ENCODE measurements at regions not wholly inside any gene's neighbourhood (a gene's known extent, or its start where the extent isn't known, plus 50 kb on each side); places are given as distances from the start of the nearest gene placed in this dataset.

DNA sequence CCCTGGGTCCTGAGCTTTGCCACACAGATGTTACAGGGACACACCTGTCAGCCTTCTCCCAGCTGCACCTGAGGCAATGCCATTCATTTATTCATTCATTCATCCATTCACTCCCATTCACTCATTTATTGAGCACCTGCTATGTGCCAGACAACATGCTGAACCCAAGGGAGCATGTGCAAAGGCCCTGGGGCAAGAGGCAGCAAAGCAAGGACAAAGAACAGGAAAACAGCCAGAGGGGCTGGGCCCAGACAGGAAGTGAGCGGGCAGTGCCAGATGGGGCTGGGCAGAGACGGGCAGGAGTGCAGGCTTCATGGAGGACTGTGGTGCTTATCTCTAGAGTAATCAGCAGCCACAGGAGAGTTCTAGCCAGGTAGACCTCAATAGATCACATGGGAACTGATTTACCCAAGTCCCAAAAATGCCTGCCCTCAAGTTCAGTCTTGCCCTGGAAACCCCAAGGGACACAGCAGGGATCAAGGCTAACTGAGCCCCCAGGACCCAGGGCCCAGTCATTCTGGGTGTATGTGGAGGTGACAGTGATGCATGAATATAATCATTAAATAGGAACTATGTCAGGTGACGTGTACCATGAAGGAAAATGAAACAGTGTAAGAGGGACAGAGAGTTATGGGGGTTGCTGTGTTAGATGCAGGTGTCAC is 530.3 kb downstream of the MATN1 start:
- DNase-seq = no peak

DNA sequence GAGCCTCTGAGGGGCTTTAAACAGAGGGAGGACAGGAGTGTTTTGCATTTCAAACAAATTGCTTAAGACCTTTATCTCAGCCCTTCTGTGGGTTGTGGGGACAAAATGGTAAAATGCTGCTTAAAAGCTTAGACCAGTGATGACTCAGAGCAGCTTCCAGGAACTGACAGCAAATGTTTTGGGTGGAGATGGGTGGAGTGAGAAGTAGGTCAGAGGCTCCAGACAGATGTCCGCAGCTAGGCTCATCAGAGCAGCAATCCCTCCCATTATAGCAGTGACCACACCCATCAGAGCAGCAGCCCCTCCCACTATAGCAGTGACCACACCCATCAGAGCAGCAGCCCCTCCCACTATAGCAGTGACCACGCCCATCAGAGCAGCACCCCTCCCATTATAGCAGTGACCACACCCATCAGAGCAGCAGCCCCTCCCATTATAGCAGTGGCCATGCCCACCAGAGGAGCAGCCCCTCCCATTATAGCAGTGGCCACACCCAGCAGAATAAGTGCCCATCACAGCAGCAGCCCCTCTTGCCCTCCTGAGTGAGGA is 532.2 kb downstream of the MATN1 start:
- DNase-seq = no peak

DNA sequence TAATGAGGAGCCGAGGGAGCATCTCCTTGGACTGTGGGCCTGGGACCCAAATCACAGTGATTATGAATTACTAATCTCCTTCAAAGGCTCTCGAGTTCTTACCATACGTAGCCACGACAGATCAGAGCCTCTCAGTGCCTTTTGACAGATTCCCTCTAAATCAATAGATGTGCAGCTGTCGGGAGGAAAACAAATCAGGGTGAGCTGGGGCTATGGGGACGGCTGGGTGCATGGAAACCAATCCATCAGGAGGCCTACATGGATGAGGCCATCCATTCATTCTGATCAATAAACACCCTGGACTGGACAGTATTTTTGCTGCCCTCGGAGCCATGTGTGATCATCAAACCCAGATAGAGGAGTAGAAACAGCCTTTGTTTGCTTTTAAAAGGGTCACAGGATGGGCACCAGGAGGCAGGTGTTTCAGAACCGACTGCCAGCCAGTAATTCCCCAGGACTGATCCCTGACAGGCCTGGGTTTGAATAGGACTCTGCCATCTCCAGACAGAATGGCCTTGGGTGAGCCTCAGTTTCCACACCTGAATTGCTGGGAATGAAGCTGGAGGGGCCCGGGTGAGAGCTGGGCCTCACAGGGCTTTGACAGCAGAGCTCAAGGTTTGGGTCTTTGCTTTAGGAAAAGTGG is 532.8 kb downstream of the MATN1 start:
- no peak for DNase-seq

DNA sequence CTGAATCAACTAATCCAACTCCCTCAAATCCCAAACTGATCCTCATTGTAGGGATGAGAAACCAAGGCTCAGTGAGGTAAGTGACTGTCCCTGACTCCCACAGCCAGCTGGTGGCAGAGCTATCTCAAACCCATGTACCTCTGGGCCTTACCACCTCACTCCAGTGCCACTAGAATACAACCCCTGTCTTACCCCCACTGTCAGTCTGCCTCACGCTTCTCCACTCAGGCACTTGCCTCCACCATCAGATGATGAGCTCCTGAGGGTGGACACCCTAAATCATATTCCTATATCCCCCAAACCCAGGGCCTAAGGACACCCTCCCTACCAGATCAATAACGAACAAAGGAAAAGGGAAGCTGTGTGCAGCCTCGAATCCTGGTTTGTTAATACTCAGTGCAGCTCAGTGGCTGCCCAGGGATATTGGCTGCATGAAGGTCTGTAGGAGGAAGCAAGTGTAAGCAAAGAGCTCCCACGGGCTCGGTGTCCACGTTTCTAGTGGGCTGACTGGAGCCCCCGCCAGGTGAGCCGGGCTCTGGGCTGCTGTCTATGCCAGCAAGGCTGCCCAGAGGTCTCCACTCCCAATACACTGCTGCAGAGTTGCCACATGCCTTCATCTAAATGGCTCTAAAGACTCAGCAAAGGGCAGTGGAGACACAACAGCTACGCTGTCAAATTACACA is 533.4 kb downstream of the MATN1 start:
- no peak for DNase-seq

DNA sequence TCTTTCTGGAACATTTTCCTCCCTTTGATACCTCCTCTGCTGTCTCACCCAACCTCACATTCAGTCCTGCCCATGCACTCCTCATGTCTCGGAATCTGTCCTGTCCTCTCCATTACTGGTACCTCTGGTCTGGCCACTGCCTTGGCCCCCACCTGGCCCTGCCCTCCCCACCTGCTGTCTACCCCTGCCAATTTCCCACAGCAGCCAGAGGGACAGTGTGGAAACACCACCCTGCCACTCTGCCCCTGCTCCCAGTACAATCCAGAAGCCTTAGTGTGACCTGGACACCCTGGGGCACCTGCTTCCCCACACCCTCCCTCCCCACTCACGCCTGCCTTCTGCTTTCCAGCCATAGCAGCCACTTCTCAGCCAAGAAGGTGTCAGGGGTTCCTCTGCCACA is 534.4 kb downstream of the MATN1 start:
- no peak for DNase-seq

DNA sequence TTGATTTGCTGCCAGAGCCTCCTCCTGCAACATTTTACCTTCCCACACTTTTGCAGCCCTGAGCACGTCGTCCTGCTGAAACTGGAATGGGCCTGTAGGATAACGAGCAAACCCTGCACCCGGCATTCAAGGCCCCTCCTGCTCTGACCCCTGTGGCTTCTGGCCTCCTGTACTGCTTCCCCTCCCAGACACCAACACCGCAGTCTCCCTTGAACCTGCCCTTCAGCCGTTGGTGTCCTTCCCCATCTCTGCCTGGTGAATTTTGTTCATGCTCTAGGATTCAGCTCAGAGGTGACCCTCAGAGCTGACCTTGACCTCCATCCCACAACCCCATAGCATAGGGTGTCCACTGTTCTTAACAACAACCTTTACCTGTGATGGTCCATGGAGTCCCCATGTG is 535.1 kb downstream of the MATN1 start:
- no peak for DNase-seq

DNA sequence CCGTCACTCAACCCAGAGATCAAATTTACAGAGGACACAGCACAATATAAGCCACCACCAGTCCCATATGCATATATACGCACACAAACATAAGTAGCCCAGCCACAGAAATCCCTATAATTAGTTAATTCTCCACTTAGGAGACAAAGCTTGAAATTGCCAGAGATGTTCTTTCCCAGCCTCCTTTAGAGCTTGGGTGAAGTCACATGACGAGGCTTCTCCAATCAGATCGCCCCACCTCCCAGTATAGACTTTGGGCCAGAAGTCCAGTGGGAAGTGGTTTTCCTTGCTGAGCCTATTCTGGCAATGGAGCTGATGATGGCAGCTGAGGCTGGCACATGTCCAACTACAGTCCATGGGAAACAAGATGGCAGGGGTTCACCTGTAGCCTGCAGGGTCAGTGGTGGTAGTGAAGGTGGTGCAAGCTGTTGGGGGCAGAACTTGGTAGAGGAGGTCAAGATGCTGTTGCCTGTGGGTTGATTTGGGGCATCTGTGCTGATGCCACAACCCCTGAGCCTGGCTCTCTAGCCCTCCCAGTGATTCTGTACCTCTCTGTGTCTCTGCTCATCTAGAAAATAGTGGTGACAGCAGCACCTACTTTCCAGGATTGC is 535.9 kb downstream of the MATN1 start:
- no peak for DNase-seq

DNA sequence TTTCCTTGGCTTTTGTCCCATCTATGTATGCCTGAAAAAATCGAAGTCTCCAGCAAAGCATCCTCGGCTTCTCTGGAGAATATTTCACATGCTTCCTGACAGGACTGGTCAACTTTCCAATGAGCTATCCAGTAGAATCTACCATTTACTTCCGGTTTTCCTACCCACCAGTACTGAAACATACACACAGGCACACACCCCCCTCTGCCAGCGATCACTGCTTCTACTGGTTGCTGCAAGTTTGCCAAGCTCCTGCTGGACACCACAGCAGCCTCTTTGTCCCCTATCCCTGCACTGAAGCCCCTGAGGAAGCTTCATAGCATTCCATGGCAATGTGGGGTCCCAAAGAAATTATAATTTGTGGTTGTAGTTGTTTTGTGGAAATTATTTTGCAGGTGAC is 536.8 kb downstream of the MATN1 start:
- no peak for DNase-seq

DNA sequence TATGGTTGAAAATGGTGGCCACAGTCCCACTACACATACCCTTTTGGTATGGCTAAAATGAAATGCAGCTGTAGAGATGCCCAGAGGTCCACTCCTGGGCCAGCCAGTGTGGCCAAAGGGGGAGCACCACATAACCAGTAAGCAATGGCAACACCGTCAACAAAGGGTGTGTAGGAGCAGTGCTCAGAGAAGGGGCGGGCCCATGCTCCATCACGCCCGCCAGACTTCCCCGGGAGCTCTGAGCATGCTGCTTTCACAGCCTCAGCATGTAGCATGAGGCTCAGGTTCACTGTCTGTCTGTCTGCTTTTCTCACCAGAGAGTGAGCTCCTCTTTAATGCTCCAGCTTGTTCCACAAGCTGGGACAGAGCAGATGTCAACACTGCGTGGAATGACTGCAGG is 537.6 kb downstream of the MATN1 start:
- DNase-seq = no peak

DNA sequence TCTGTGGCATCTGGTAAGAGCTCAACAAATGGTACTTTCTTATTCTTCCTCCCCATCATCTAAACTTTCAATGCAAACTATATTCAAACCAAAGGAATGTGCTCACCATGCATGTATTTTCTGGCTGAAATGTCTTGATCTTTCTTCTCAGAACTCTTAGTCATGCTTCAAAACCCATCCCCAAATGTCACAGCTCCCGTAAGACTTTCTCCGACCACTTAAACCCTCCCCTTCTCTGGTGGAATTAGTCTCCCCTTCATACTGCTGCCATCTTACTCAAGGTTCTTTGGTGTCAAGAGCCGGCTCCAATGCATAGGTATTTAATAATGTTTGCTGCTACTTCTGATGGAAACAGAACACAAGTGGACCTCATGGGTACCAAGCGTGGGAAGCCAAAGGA is 538.1 kb downstream of the MATN1 start:
- no peak for DNase-seq

DNA sequence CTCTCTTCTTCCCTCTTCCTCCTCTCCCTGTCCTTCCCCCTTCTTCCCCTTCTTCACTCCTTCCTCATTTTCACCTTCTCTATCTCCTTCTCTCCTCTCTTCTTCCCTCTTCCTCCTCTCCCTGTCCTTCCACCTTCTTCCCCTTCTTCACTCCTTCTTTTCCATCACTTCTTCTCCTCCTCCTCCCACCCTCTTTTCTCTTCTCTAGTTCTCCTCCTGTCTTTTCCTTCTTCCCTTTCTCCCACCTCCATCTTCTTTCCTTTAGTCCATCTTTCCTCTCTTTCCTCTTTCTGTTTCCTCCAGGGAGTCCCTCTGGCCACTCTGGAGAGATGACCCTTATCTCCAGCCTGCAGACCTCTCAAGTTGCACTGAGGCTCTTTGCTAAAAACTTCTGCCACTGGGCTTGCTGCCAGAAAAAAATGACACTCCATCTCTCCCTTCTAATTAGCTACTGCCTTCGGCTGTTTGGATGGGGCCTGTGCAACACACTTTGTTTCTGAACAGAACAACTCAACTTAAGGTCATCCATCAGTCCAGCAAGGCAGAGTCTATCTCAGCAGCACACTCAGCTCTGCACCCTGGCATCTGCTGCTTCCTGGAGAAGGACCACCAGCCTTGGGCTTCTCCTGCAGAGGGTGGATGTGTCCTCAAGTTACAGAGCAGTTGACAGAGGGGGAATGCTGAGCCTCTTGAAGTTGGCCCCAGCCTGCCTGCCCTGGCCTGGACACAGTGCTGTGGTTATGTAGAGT is 538.8 kb downstream of the MATN1 start:
- no peak for DNase-seq

DNA sequence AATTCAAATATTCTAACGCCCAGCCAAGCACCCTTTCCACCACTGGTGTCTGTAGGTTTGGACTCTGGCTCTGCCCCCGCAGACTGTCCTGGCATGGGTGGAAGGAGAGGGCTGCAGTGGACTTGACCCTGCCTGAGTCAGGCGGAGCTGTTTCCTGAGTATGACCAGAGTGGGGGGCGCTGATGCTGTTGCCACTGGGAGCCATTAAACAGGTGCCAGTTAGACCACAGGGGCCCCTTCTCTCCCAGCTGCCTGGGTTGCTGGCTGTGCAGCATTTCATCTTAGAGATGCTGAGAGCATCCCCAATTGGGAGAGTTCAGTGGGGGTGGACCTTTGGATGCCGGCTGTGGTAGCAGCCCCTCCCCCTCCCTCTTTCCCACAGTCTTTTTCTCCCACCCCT is 539.5 kb downstream of the MATN1 start:
- DNase-seq = no peak

DNA sequence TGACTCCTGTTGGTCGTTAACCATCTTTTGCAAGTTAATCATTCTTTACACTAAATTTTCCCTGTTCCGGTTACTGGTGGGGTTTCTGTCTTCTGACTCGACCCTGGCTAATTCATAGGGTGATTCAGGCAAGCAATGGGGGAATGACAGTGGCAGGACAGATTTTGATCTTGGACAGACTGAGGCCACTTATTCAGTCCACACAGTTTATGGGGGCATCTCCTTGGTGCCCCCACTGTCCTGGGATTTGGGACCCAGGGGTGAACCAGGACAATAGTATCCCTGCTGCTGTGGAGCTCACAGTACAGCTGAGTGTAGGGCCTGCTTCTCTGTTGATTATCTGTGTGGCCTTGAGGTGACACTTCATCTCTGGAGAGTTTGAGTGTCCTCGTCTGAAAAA is 540.4 kb downstream of the MATN1 start:
- no peak for DNase-seq

DNA sequence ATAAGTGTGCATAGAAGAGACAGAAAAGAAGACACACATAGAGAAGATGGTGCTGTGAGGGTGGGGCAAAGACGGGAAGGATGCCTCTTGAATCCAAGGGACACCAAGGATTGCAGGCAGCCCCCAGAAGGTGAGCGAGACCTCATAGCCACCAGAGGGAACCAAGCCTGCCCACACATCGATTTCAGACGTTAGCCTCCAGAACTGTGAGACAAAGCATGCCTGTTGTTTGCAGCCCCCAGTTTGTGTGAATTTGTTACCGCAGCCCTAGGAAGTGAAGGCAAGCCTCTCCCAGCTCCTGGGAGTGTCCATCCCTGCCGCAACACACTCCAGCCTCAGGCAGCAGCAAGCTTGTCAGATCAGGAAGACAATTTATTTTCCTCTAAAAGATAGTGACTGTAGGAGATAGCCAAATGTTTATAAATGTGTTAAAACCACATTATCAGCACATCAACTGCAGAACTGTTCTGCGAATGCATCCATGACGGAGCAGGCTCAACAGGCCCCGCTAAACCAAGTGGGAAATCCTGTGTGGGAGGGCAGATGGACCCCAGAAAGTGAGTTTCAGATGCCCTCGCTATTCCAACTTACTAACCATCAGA is 543.3 kb downstream of the MATN1 start:
- no peak for DNase-seq

DNA sequence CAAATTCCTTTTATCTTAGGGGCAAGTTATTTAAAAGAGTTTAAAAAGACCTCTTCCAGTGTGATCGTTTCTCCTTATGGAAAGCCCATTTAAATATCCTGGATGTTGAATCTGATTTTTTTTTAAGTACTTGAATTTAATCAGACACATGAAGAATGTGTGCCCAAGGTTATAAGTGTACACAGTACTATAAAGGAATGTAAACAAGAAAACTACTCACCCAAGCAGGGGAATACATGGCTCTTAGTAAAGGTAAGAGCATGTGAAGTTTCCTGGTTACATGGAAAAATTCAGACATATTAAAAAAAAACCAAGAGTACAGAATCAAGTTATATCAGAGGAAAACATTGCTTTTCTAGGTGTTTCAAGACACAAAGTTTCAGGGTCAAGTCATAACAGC is 546.9 kb downstream of the MATN1 start:
- DNase-seq = no peak

DNA sequence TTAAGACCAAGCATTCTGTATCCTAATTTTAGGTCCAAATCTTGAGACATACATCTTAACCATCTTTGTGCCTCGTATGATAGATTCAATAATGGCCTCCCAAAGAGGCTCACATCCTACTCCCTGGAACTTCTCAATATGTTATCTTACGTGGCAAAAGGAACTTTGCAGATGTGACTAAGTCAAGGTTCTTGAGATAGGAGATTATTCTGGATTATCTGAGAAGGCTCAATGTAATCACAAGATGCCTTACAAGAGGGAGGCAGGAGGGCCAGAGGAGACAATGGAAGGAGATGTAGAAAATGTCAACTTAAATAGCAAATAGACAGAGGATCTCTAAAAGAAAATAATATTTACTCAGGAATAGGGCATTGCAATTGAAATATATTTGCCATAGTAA is 548.9 kb downstream of the MATN1 start:
- no peak for DNase-seq

DNA sequence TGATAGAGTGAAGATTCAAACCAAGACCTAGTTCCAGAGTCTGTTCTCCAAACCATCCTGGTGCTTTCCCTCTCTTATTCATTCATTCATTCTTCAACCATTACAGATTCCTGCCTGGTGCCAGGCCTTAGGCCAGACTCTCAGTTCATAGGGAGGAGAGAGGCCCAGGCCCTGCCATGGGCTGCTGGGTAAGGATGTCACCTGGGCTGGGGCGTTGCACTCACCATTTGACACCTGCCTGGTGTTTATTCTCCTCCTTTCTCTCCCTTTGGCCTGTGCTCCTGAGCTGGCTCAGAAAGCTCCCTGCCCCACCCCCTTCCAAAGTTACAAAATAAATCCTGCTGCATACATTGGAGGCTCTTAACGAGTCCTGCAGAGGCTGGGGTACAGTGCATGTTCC is 549.8 kb downstream of the MATN1 start:
- no peak for DNase-seq

DNA sequence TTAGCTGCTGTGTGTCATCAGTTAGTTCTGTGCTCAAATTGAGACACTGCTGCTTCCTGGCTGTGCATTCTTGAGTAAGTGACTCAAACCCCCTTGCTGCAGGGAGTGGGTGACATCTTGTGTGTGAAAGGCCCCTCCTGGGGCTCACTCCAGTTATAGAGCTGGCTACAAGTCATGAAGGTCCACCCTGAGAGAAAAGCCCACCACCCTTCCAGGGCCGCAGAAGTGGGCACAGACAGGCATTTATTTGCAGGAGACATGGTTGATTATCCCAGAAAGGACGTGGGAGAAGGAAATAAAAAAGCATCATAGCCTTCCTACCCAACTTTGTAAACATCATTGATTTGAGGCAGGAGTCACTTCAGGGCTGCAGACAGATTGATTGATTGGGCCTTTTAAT is 550.6 kb downstream of the MATN1 start:
- no peak for DNase-seq

DNA sequence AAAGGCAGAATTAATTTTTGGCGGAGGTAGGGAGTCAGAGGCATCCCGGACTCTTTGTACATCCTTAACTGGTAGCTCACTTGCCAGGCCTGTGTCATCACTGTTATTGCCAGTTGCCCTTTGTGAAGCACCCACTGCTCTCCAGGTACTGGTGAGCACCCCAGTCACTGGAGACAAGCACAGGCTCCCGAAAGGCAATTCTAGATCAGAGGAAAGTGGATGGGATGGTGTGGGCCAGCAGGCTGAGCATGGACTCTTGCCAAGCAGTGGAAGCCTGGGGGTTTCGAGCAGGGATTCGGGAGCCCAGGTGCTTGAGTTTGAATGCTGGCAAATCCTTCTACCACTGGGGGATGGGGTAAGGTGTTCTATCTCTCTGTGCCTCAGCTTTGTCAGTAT is 551.1 kb downstream of the MATN1 start:
- no peak for DNase-seq

DNA sequence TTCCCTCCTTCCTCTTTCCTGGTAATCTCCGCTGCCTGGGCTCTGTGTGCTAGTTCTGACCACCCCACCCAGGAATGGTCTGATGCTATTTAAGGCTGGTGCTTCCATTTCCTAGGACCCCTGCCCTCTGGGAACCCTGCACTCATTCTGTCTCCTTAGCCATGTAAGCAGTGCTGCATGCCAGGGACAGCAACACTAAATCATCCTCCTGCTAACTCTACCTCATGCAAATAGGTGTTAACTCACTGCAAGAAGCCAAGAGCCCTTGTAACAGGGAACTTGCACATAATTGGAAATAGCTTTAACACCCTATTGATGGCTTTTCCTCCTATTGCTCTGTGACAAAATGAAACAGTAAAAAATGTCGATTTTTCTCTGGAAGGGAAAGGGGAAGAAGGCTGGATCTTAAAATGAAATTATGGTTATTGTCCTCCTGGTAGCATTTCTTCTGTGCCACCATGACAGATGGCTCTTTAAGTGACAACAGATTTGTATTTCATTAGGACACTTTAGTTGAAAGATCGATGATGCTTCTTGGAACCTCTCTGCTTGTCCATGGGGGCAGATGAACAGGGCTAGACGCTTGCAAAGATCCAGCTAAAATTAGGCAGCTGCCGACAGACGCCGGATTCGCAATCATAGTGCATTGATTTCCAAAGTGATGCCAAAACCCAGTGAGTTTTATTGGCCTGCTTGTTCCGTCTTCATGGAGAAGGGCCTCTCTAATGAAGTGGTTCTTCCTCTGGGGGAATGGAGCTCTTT is 551.7 kb downstream of the MATN1 start:
- no peak for DNase-seq

DNA sequence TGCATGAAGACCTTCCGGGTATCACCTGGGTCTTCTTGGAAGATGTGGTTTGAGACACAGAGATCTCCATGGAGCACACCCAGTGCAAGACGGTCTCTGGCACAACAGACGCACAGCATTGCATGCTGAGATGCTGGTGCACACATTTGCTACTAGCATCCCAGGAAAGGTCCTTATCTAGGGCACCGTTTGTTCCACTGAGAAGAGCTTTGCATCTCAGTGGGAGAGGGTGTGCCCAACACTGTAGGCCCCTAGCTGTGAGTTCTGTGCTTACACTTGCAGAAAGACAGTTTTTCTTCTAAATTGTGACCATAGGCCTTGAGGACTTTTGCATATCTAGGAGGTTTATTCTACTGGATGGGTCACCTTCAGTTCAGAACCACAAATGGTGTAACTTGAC is 554.1 kb downstream of the MATN1 start:
- no peak for DNase-seq

DNA sequence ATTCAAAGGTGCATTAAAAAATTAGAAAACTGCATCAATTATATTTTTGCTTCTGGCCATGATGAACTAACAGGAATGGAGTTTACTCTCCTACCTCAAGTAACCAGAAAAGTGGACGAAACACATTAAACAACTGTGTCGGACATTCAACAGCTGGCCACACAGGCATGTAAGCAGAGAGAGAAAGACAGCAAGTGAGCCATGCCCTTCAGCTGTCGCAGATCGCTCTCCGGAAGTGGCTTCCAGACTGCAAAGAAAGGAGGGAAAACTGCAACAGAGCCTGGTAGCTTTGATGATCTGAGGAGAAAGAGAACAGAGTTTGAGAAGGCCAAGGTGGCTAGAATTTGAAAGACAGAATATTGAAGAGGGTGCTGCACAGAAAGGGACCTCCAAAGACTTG is 557.2 kb downstream of the MATN1 start:
- no peak for DNase-seq

All from activated CD8-positive, alpha-beta memory T cell treated with anti-CD3 and anti-CD28 coated beads, Interleukin-2, amount 50 U/mL, for 48 hours (primary cell).